Skeletal muscle tissue (tissue), 3 donors: ENCODE measurements at regions not wholly inside any gene's neighbourhood (a gene's known extent, or its start where the extent isn't known, plus 50 kb on each side); places are given as distances from the start of the nearest gene placed in this dataset.

ENCODE experiments used
- H3K27ac ChIP-seq: one replicate; pipeline ENCODE4 v1.7.0; 2013; ENCODE audit warnings: mild to moderate bottlenecking, low read depth, low read length, inconsistent platforms
- H3K27me3 ChIP-seq, 3 donors: one replicate each; pipeline ENCODE4 v1.7.0; 2013; ENCODE audit warnings: low read length in 3 of 3; ENCODE audit not compliant: control insufficient read depth in 3 of 3, insufficient read depth in 3 of 3
- H3K36me3 ChIP-seq, 3 donors: one replicate each; pipeline ENCODE4 v1.7.0; 2013; ENCODE audit warnings: low read length in 3 of 3; ENCODE audit not compliant: control insufficient read depth in 3 of 3, insufficient read depth in 3 of 3
- H3K4me1 ChIP-seq, 3 donors: one replicate each; pipeline ENCODE4 v1.7.0; 2013; ENCODE audit warnings: low read length in 3 of 3, mild to moderate bottlenecking in 3 of 3; ENCODE audit not compliant: control insufficient read depth in 3 of 3, insufficient read depth in 3 of 3
- H3K4me3 ChIP-seq, 3 donors: one replicate each; pipeline ENCODE4 v1.7.0; 2013; ENCODE audit warnings: low read length in 3 of 3
- H3K9ac ChIP-seq, 3 donors: one replicate each; pipeline ENCODE4 v1.7.0; 2013; ENCODE audit warnings: low read length in 3 of 3, mild to moderate bottlenecking in 3 of 3, moderate library complexity in 2 of 3, low read depth in 1 of 3
- H3K9me3 ChIP-seq, 3 donors: one replicate each; pipeline ENCODE4 v1.7.0; 2013; ENCODE audit warnings: low read length in 3 of 3; ENCODE audit not compliant: control insufficient read depth in 3 of 3
- donor health status: Osteomylitis.

DNA sequence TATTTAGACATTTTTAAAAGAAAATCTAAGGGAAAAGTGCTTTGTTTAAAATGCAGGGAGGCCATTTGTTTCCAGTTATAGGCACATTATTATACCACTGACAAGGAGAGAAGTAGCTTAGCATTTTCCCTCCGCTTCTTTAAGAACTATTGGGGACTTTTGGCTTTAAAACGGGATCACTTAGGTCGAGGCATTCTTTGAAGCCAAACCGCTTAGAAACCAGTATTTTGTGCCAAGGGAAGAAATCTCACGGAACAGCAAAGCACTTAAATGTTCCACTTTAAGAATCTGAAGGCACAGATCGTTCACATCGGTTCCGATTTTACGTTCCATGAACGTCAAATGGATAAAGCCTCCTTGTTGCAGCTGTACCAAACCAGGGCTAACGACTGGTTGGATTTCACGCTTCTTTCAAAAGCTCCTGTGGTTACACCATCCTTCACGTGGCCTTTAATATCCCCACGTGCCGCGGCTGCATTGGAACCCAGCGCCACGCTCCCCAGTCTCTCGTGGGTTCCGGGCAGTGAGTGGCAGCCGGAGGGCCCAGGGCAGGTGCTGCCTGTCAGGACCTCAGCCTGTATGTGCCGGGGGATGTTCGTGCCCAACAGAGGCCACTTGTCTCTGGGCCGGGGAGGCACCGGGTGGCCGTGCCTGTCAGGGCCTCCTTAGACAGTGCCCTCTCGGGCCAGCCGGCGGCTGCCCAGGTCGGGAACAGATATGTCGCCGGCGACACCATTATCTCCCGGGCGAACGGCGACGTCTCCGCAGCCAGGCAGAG, 195.4 kb downstream of the KIF26A start:
- Histone ChIP-seq H3K4me3 (no peak overlapping the region), H3K9me3 (peaks cover 4 to 6% (median 5%) of the 10 kb centered on the region in 3 donors), H3K9ac (no peak overlapping the region), H3K27ac (no peak overlapping the region), H3K4me1 (no peaks in the 10 kb centered on the region), H3K36me3 (no peaks in the 10 kb centered on the region), H3K27me3 (peaks cover 26 to 40% (median 34%) of the 10 kb centered on the region in 3 donors)

DNA sequence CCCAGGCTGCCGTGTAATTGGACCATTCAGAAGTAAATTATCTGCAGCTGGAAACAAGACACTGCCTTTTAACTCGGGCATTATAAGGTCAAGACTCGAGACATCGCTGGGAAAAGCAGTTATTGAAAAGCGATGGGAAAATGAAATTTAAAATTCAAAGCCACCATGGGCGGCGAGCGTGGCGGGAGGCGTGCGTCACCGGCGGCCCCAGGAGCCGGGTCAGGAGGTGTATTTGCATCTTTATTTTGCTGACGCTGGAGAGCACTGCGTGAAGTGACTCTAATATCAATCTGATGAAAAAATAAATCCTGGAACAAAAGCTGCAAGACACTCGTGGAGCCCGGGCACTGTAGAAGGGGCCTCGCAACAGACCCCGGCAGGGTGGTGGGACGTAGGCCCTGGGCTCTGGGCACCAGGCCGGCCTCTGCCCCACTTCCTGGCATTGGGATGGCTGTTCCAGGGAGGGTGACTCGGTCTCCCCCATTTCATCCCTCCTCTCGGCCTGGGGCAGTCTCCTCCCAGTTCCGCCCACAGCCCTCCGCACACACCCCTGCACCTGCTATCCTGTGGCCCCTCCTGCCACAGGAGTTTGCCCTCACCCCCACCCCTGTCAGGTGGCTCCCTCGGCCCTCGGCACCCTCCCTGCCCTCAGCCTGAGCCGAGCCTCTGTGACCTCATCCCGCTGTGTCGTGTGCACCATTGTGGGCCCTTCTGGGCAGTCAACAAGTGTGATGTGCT, 196.2 kb downstream of the KIF26A start:
- Histone ChIP-seq H3K9ac (no peak overlapping the region), H3K27ac (no peak overlapping the region), H3K4me3 (no peak overlapping the region), H3K9me3 (peaks cover under 1 to 6% (median 4%) of the 10 kb centered on the region in 3 donors), H3K4me1 (no peaks in the 10 kb centered on the region), H3K36me3 (no peaks in the 10 kb centered on the region), H3K27me3 (peaks cover 26 to 40% (median 34%) of the 10 kb centered on the region in 3 donors)

GRCh38 chr14:104335176-104335575, 196.8 kb downstream of the KIF26A start:
- H3K4me1 ChIP-seq = no peaks in the 10 kb centered on the region
- peaks cover 26 to 40% (median 34%) of the 10 kb centered on the region in 3 donors for H3K27me3 ChIP-seq
- peaks cover 0 to 3% (median 3%) of the 10 kb centered on the region in 3 donors for H3K9me3 ChIP-seq
- H3K36me3 ChIP-seq = no peaks in the 10 kb centered on the region
- H3K4me3 ChIP-seq = no peak overlapping the region
- H3K27ac ChIP-seq = no peak overlapping the region
- H3K9ac ChIP-seq = no peak overlapping the region

DNA sequence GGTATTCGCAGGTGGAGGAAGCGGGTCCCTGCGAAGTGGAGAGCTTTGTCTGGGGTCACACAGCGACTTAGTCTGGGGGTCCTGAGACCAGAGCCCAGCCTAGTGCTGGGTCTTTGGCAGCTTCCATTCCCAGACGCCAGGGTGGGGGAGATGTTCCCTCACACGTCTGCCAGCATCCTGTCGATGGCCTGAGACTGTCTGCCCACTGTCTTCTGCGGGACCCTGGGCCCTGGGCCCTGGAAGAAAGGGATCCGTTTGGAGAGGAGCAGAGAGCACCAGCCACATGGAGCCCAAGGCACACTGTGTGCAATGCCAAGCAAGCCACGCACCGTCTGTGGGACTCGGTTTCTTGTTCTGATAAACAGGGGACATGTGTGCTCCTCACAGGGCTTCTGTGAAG, 197.2 kb downstream of the KIF26A start:
- Histone ChIP-seq H3K36me3 (no peaks in the 10 kb centered on the region), H3K9ac (no peak overlapping the region), H3K4me3 (no peak overlapping the region), H3K27me3 (peaks cover 26 to 40% (median 34%) of the 10 kb centered on the region in 3 donors), H3K4me1 (no peaks in the 10 kb centered on the region), H3K9me3 (peaks cover 0 to 3% (median 0%) of the 10 kb centered on the region in 3 donors), H3K27ac (no peak overlapping the region)

- Histone ChIP-seq H3K9me3 (no peaks in the 10 kb centered on the region), H3K27me3 (peaks cover 28 to 41% (median 32%) of the 10 kb centered on the region in 3 donors), H3K36me3 (no peaks in the 10 kb centered on the region), H3K9ac (no peak overlapping the region), H3K4me1 (peaks cover 0 to 2% (median 0%) of the 10 kb centered on the region in 3 donors), H3K4me3 (no peak overlapping the region), H3K27ac (no peak overlapping the region)
These were observed 199.0 kb downstream of the KIF26A start for GRCh38 chr14:104337351-104337750.

DNA sequence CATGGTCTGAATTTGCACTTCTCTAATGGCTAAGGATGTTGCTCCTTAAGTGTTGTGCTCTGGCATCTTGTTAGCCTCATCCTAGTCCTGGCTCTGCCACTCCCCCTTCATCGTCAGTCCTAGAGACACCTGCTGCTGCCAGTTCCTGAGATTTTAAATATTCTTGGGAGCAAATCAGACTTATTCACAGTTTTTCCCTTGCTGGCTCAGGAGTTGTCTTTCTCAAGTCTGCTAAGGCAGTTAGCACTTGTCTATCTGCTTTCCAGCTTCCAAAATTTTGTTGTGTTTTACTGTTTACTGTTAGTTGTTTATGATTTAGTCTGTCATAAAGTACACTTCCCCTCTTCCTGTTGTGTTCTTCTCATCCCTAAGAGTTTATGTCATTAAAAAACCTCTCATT, 201.0 kb downstream of the KIF26A start:
- Histone ChIP-seq H3K27me3 (peaks cover 25 to 43% (median 38%) of the 10 kb centered on the region in 3 donors), H3K4me1 (peaks cover 0 to 5% (median 0%) of the 10 kb centered on the region in 3 donors), H3K36me3 (no peaks in the 10 kb centered on the region), H3K27ac (no peak overlapping the region), H3K4me3 (no peak overlapping the region), H3K9me3 (no peaks in the 10 kb centered on the region), H3K9ac (no peak overlapping the region)

GRCh38 chr14:104339829-104340228, 201.4 kb downstream of the KIF26A start:
- Histone ChIP-seq H3K4me1 (peaks cover 0 to 5% (median 0%) of the 10 kb centered on the region in 3 donors), H3K27ac (no peak overlapping the region), H3K9ac (no peak overlapping the region), H3K4me3 (no peak overlapping the region), H3K36me3 (no peaks in the 10 kb centered on the region), H3K9me3 (no peaks in the 10 kb centered on the region), H3K27me3 (peaks cover 25 to 42% (median 39%) of the 10 kb centered on the region in 3 donors)

- peaks cover 27 to 43% (median 29%) of the 10 kb centered on the region in 3 donors for H3K27me3 ChIP-seq
These were observed 203.4 kb downstream of the KIF26A start for GRCh38 chr14:104341532-104342434.

GRCh38 chr14:104342435-104343293, 204.3 kb downstream of the KIF26A start:
- Histone ChIP-seq H3K36me3 (no peaks in the 10 kb centered on the region), H3K4me1 (peaks cover 0 to 5% (median 0%) of the 10 kb centered on the region in 3 donors), H3K27me3 (peaks cover 22 to 39% (median 26%) of the 10 kb centered on the region in 3 donors), H3K27ac (no peak overlapping the region), H3K4me3 (no peak overlapping the region), H3K9ac (no peak overlapping the region), H3K9me3 (no peaks in the 10 kb centered on the region)

More at GRCh38 chr14:104341532-104342434, 203.4 kb downstream of the KIF26A start:
- Histone ChIP-seq H3K4me3 (no peak overlapping the region), H3K9ac (no peak overlapping the region), H3K4me1 (peaks cover 0 to 5% (median 0%) of the 10 kb centered on the region in 3 donors), H3K27ac (no peak overlapping the region), H3K9me3 (no peaks in the 10 kb centered on the region), H3K36me3 (no peaks in the 10 kb centered on the region)
